ENCODE measurements at regions not wholly inside any gene's neighbourhood (a gene's known extent, or its start where the extent isn't known, plus 50 kb on each side); places are given as distances from the start of the nearest gene placed in this dataset.

DNA sequence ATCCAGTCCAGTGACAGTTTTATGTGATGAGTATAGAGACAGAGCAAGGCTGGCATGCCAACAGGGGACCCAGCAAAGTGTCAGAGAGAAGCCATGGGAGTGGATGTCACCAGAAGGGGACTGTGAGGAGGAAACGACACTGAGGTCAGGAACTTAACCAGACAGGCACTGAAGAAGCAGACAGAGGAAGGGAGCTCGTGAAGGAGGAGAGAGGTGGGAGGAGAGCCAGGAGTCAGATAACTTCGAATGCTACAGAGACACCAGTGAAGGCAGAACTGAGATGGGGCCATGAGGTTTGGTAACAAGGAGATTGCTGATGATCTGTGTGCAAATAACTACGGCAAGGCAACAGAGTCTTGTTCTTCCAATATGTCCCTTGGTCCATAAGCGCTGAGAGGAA, 211.1 kb upstream of the FOXA2 start:
- DNase-seq = no peak

DNA sequence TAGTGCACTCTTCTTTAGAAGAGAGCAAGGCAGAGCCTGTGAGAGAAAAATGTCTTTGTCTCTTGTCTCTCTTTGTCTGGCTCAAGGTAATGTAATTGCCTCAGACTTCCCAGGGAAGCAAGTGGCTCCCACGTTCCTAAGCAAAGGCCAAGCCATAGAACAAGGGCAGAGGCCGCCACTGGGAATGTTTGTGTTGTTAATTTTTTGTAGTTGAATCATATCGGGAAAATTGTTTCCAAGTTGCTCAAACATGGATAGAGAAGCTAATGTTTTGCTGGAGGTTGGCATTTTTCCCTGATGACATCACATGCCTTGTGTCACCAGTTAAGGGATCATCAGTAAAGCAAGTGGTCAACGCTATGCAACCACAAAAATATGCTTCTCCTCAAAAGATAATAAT, 211.5 kb upstream of the FOXA2 start:
- DNase-seq = no peak

- no peak for DNase-seq
Measured at GRCh38 chr20:22796469-22797077, 212.2 kb upstream of the FOXA2 start.

DNA sequence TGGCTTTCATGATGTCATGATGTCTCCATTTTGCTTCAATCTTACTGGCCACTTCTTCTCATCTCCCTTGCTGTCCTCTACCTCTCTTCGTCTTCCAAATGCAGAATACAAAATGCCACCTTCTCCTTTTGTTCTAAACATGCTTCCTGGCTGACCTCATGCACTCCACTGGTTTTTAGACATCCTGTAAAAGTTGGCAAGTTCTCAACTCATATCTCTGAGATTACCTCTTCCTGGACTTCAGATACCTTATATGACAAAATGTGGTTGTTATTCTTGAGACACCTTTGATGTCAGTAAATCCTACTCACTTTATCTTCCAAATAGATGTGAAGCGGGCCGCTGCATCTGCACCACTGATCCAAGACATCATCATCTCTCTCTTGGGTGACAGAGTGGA, 212.7 kb upstream of the FOXA2 start:
- DNase-seq = no peak

DNA sequence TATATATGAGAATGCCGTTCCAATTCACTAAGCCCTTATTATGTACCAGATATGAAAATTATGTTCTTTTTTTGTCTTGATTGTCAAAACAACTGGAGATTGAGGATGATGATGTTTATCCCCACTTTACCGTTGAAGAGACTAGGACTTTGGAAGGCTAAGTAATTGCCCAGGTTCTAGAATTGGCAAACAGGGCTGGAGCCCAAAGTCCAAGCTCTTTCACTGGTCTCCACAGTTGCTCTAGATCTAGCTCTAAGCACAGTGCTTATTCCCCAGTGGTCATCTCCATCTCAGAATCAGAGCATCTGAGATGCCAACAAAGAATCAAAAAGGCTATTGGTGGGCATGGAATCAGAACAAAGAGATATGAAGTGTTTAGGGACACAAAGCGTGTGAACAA, 215.3 kb upstream of the FOXA2 start:
- no peak for DNase-seq

GRCh38 chr20:22800129-22800528, 215.8 kb upstream of the FOXA2 start:
- no peak for DNase-seq

DNA sequence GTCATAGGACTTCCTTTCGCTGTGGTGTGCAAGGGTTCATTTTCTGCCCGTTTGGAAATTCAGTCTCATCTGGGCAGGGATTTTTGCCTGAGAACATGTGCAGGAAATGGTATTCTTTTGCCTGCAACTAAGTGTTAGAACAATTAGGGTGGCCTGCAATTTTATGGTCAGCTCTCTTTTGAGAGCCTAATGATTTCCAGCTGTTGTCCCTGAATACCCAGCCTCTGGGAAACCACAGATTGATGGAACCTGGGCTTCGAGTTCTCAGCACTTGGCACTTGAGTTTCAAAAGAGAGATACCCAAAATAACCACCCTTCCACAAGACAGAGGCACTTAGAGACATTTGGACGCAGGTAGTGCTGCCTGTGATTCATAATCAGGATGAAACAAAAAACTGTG, 217.2 kb upstream of the FOXA2 start:
- DNase-seq = no peak

GRCh38 chr20:22802296-22802695, 217.9 kb upstream of the FOXA2 start:
- DNase-seq = no peak

- DNase-seq = no peak
Measured at GRCh38 chr20:22805219-22805618, 220.8 kb upstream of the FOXA2 start.

GRCh38 chr20:22805996-22806395, 221.6 kb upstream of the FOXA2 start:
- DNase-seq = no peak

DNA sequence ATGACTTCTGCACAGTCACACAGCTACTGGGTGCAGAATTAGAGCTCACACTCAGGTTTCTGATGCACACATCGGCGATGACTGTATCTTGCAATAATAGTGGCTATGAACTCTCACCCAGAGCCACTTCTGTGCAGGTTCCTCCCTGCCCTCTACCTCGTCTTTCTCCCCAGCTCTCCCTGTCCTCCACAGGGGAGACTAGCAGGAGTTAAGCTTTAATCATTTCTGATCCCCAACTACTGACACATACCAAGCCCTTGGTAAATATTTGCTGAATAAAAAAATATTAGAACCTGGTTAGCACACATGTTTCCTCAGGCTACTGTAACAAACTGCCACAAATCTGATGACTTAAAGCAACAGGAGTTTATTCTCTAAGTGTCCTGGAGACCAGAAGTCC, 222.7 kb upstream of the FOXA2 start:
- DNase-seq = no peak

DNA sequence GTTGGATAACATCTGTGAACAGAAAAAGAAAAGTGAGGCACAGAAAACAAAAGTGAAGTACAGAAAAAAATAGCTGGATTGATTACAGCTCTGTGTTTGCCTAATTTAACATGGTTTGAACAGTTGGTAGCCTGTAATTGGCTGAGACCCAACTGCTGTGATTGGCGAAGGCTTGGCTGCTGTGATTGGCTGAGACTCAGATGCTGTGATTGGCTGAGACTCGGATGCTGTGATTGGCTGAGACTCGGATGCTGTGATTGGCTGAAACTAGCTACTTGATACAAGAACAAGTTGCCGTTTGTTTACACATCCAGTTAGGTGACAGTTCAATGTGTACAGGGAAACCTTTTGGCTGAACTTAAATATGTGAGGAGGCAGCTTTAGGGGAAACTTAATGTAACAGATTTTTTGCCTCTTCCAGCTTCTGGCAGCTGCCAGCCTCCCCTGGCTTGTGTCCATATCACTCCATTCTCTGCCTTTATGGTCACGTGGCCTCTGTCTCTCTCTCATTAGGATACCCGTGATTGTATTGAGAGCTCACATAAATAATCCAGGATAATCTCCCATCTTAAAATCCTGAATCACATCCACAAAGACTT, 223.4 kb upstream of the FOXA2 start:
- DNase-seq = no peak

DNA sequence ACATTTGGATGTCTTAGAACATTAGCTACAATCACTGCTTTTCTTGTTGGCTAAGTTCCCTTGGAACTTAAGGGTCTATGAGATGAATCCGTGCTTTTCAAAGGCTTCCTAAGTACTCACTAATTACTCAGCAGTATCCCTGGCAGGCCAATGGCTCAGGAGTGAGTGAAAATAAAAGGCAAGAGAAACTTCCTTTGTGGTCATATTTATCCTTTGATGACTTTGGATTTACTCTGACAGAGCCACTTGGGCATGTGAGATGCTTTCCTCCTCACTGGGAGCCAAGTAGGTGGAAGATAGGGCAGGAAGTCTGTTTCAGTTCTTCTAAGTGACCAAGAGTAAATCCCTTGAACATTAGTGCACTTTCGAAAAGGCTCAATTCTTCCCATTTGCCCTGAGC, 224.3 kb upstream of the FOXA2 start:
- DNase-seq = no peak

- DNase-seq = no peak
Measured at GRCh38 chr20:22810030-22810429, 225.1 kb upstream of the SSTR4 start.

GRCh38 chr20:22810626-22811569, 224.2 kb upstream of the SSTR4 start:
- DNase-seq = no peak

- no peak for DNase-seq
Measured at GRCh38 chr20:22814471-22815205, 220.5 kb upstream of the SSTR4 start.

GRCh38 chr20:22815206-22815551, 219.9 kb upstream of the SSTR4 start:
- DNase-seq = no peak

- DNase-seq = no peak
Measured at GRCh38 chr20:22815603-22816315, 219.4 kb upstream of the SSTR4 start.

DNA sequence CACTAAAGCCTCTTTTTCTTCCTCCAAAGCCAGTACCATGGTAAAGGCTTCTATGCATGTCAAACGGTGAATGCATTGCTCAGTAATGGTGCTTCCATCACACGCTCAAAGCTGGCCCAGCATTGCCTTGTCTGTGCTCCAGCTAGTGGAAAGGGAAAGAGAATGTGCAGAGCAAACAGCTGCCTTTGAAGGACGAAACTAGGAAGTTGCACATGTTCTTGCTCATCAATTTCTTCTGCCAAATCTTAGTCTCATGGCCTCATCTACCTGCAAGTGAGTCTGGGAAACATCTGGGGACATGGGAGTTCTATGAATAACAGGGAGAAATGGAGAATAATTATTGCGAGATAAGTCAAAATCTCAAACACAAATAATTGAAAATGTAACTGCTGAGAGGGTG, 216.5 kb upstream of the SSTR4 start:
- DNase-seq = no peak

DNA sequence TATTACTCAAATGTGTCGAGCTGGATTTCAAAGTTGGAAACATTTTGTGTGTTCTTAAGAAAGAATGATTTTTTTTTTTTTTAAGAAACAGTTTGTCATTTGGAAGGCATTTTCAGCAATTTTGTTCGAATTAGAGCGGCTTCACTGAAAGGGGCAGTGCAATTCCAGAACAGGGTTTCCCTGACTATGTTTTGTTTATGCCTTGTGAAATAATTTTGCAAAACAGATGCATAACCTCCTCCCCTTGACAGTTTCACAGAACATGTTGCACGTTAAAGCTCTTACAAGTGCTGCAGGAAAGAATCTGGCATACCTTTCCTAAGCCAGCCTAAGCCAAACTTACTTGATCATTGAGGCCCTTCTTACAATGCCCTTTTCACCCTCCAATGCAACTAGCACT, 216.0 kb upstream of the SSTR4 start:
- DNase-seq = no peak

GRCh38 chr20:22819784-22820183, 215.3 kb upstream of the SSTR4 start:
- DNase-seq = no peak

GRCh38 chr20:22821081-22821727, 213.9 kb upstream of the SSTR4 start:
- DNase-seq = no peak

All from NCI-H526 treated with DMSO at 0.1 percent for 48 hours (cell line).